ENCODE measurements at regions not wholly inside any gene's neighbourhood (a gene's known extent, or its start where the extent isn't known, plus 50 kb on each side); places are given as distances from the start of the nearest gene placed in this dataset.

DNA sequence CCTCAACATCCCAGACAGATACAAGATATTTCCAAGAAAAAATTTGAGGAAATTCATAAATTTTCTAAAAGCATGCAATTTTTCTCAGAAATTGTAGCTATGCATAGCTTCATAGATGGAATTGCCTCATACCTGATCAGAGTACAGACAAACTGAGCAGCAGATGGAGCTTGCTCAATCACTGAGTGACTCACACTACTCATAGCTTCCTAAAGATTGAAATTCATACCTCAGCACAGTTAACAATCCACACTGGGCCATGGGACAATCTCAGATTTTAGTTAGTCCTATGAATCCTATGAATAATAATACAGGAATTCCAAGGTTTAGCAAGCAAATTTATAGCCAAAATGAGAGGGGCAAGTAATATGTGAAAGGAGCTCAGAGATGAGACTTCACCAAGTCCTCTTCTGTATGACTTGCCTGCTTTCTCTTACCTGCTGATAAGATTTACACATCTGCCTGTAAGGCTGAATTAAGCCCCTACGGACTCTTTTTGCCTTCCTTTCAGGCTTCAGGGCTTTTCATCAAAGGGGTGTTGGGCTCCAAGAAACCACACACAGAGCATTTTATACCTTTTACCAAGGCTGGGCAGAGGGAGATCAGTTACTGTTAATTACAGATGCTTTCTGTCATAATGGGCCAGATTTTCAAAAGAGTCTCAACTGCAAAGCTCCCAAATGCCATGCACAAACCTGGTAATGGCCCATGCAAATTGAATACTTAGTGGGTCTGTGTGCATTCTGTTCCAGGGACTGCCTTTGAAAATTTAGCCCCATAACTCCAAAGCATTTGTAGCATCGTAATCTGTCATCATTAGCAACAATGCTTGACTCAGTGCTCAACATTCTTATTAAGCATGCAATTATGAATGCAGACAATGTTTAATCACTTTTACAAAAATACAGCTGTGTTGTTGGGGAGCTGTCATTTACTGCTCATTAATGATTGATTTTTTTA, 439.3 kb downstream of the DTWD2 start:
- Histone ChIP-seq H4K91ac (ENCODE audit: insufficient read length, low read depth, low read length) (no peak overlapping the region), H3K56ac (ENCODE audit: insufficient read length, low read depth, low read length) (no peak overlapping the region), H3K79me1 (ENCODE audit: insufficient read depth, low read depth, low read length, poor library complexity, severe bottlenecking) (no peaks in the 10 kb centered on the region), H3K23me2 (ENCODE audit: insufficient read length, low read depth, low read length, poor library complexity, severe bottlenecking) (no peaks in the 10 kb centered on the region), H2AFZ (ENCODE audit: low read length) (no peak overlapping the region), H3K27ac (ENCODE audit: insufficient read length, low read depth, low read length) (no peak overlapping the region), H4K20me1 (ENCODE audit: control insufficient read depth, insufficient read depth, insufficient read length) (no peaks in the 10 kb centered on the region), H2BK20ac (ENCODE audit: low read depth, low read length, poor library complexity, severe bottlenecking) (no peak overlapping the region), H2BK5ac (ENCODE audit: insufficient read length, low read length) (no peak overlapping the region), H3K79me2 (ENCODE audit: insufficient read depth, low read length) (no peaks in the 10 kb centered on the region), H3K14ac (ENCODE audit: insufficient read depth, low read length) (no peak overlapping the region), H2AK5ac (ENCODE audit: insufficient read length, low read length) (no peak overlapping the region), H2BK12ac (ENCODE audit: insufficient read length, low read depth, low read length) (no peak overlapping the region), H3K27me3 (ENCODE audit: insufficient read depth, low read length) (no peaks in the 10 kb centered on the region), H3K18ac (ENCODE audit: insufficient read length, low read depth, low read length) (no peak overlapping the region), H3K4me1 (ENCODE audit: insufficient read depth, low read length) (no peaks in the 10 kb centered on the region), H3K9me3 (ENCODE audit: control insufficient read depth, low read depth, low read length) (no peaks in the 10 kb centered on the region), H2BK120ac (ENCODE audit: low read depth, low read length, poor library complexity, severe bottlenecking) (no peak overlapping the region), H4K8ac (replicated peaks; ENCODE audit: insufficient read length, low read depth, low read length) (no peak overlapping the region), H2BK15ac (ENCODE audit: low read depth, low read length) (no peak overlapping the region), H4K5ac (ENCODE audit: insufficient read length, low read depth, low read length) (no peak overlapping the region), H3K9ac (ENCODE audit: extremely low read depth, insufficient read length, low read length) (no peak overlapping the region), H3K4me2 (ENCODE audit: insufficient read depth, insufficient read length, low read length) (no peak overlapping the region), H3K4ac (ENCODE audit: low read depth, low read length) (no peak overlapping the region), H3T11ph (ENCODE audit: low read length) (no peak overlapping the region), H3K23ac (ENCODE audit: insufficient read length, low read depth, low read length) (no peak overlapping the region)
- WGBS (ENCODE audit: extremely low coverage, insufficient read length, low lambda C conversion rate) = no CpG with 5 or more reads among the region's 2 CpGs
- H3K4me1 Mint-ChIP-seq = 0 out of 4 replicates have a peak, but pooled peaks cover 0 to 5% of the 10 kb centered on the region in 2 experiments
- H3K27ac Mint-ChIP-seq = no peak overlapping the region
- TF ChIP-seq, protein P1, sequence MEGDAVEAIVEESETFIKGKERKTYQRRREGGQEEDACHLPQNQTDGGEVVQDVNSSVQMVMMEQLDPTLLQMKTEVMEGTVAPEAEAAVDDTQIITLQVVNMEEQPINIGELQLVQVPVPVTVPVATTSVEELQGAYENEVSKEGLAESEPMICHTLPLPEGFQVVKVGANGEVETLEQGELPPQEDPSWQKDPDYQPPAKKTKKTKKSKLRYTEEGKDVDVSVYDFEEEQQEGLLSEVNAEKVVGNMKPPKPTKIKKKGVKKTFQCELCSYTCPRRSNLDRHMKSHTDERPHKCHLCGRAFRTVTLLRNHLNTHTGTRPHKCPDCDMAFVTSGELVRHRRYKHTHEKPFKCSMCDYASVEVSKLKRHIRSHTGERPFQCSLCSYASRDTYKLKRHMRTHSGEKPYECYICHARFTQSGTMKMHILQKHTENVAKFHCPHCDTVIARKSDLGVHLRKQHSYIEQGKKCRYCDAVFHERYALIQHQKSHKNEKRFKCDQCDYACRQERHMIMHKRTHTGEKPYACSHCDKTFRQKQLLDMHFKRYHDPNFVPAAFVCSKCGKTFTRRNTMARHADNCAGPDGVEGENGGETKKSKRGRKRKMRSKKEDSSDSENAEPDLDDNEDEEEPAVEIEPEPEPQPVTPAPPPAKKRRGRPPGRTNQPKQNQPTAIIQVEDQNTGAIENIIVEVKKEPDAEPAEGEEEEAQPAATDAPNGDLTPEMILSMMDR (conservative IDR thresholded peaks at IDR 0.05) = no peak
- no peak overlapping the region for H3K4me3 Mint-ChIP-seq
- H3K36me3 Mint-ChIP-seq (ENCODE audit: insufficient read depth in 1 of 3, low read depth in 3 of 3) = no peaks in the 10 kb centered on the region
- H3K9me3 Mint-ChIP-seq = no peaks in the 10 kb centered on the region
- no peaks in the 10 kb centered on the region; the same call in 1 of the 2 replicates for H3K27me3 Mint-ChIP-seq (ENCODE audit: low read depth)
- DNase-seq = no peak
